ENCODE measurements at regions not wholly inside any gene's neighbourhood (a gene's known extent, or its start where the extent isn't known, plus 50 kb on each side); places are given as distances from the start of the nearest gene placed in this dataset.
A peak's percentile ranks its signal among the peaks of the same experiment; 100 is the strongest.

DNA sequence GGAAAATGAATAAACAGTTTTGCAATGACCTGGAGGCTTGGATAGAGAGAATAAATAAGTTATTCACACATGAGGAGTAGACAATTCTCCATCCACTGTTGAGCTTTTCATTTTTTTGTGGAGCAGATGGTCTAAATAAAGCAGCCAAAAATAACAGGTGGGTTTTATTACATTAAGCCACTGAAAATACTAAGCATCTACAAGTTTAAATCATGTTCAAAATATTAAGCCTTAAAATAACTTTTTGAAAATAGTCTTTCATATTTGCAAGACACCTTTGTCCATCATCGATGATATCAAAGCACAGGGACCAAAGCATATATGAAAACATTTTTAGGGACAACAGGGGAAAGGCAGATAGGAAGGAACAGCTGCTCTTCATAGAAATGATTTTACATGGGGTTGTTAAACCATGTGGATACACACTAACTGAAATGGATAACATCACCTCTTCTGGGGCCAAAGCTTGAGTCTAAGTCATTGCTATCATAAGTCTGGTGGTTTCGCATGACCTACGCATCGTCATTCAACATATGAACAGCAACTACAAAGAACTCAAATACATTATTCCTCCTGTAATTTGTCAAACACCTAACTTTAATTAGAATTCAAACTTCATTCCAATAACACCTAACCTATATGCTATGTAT, 197.6 kb upstream of the CHST9 start:
- H3K4me1 Mint-ChIP-seq (ENCODE audit: low read depth), result no peaks in the 10 kb centered on the region

DNA sequence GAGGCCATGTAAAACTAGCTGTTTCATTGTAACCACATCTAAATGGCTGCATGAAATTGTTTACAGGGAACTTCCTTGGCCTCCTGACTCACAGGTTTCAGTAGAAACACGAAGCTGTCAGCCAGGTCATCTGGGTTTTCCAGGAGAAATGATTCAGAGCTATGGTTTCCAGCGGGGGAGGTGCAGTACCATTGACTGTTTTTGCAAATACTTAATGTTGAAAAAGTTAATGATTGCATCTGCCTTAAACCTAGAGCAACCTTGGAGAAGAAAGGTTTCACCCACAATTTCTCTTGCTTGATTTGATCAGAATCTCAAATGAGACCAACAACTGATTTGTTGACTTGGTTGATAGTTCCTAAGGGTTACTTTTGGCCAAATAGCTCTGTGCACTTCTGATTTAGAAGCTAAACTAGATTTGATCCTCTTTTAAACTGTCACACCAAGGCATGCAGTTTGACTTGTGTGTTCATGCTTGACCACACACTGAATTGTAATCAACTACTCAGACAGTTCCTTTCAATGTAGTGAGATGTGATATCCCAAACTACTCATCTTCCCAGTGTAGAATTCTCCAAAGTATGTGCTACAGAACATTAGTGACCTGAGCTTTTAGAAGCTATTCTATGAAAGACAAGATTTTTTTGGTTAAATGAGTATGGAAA, 193.5 kb upstream of the CHST9 start:
- ATAC-seq (peak; percentile 42), DNase-seq (peak; percentile 37)
- Mint-ChIP-seq H3K4me1 (ENCODE audit: low read depth) (no peaks in the 10 kb centered on the region), H3K36me3 (ENCODE audit: low read depth) (no peaks in the 10 kb centered on the region), H3K27ac (no peak overlapping the region), H3K27me3 (no peaks in the 10 kb centered on the region), H3K4me3 (no peak overlapping the region), H3K9me3 (peaks cover 4% of the 10 kb centered on the region)
- ChIA-PET POLR2A (no interaction called here), CTCF (no interaction called here)
- TF ChIP-seq, protein P1, sequence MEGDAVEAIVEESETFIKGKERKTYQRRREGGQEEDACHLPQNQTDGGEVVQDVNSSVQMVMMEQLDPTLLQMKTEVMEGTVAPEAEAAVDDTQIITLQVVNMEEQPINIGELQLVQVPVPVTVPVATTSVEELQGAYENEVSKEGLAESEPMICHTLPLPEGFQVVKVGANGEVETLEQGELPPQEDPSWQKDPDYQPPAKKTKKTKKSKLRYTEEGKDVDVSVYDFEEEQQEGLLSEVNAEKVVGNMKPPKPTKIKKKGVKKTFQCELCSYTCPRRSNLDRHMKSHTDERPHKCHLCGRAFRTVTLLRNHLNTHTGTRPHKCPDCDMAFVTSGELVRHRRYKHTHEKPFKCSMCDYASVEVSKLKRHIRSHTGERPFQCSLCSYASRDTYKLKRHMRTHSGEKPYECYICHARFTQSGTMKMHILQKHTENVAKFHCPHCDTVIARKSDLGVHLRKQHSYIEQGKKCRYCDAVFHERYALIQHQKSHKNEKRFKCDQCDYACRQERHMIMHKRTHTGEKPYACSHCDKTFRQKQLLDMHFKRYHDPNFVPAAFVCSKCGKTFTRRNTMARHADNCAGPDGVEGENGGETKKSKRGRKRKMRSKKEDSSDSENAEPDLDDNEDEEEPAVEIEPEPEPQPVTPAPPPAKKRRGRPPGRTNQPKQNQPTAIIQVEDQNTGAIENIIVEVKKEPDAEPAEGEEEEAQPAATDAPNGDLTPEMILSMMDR (IDR thresholded peaks at IDR 0.05), result no peak
- intact Hi-C loops (cut with micrococcal nuclease), result no loop called here

More for the DNA sequence above, 197.6 kb upstream of the CHST9 start:
- Mint-ChIP-seq H3K27ac (no peak overlapping the region), H3K27me3 (no peaks in the 10 kb centered on the region), H3K36me3 (ENCODE audit: low read depth) (no peaks in the 10 kb centered on the region), H3K9me3 (peaks cover 7% of the 10 kb centered on the region), H3K4me3 (no peak overlapping the region)
- intact Hi-C loops (cut with micrococcal nuclease), result no loop called here
- CTCF ChIA-PET, result no interaction called here
- DNase-seq, result no peak
- no peak for ATAC-seq
- POLR2A ChIA-PET, result no interaction called here
- TF ChIP-seq, protein P1 (IDR thresholded peaks at IDR 0.05), result no peak

DNA sequence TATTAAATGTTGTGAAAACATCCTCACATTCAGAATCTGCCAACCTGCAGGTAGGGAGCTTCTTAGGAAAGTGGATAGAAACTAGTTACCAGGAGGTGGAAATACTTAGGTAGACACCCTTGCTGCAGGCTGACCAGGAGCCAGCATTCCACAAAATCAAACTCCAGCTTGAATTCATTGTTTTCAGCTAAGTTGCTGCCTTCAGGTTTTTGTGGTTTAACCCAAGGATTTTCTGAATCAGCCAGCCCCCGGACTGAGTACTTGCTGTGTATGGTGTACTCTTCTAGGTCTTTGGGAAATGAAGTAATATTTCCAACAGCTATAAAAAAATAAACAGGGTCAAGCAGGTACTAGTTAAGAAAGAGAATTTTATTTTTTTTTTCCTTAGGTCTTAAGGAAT, 192.1 kb upstream of the CHST9 start:
- Mint-ChIP-seq H3K36me3 (ENCODE audit: low read depth) (no peaks in the 10 kb centered on the region), H3K9me3 (peaks cover 5% of the 10 kb centered on the region), H3K27me3 (no peaks in the 10 kb centered on the region), H3K27ac (no peak overlapping the region), H3K4me1 (ENCODE audit: low read depth) (no peaks in the 10 kb centered on the region), H3K4me3 (no peak overlapping the region)
- ATAC-seq (no peak), DNase-seq (no peak)
- TF ChIP-seq, protein P1 (IDR thresholded peaks at IDR 0.05), result no peak
- CTCF ChIA-PET, result interaction anchor here (0.9 kb wide), 1 partner anchor 10 kb away, joined by 3 read pairs; no protein-coding TSS in a partner anchor
- POLR2A ChIA-PET, result no interaction called here
- intact Hi-C loops (cut with micrococcal nuclease), result no loop called here

DNA sequence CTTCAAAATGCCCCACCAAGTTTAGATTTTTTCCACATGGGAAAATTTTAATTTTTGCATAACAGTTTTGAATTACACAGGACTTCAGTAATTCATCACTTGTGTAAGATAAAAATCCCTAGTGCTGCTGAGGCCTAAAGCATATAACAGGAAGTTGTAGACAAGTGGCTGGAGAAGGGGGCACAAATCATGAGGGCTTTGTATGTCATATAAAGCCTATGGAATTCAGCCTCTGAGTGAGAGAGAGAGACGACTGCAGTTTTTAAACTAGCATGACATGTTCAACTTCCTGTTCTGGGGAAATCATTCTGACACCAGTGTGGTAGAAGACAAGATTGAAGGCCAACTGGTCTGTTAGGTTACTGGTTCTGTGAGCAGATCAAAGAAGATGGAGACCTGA, 187.3 kb upstream of the CHST9 start:
- H3K9me3 Mint-ChIP-seq, result peaks cover 4% of the 10 kb centered on the region
- no peaks in the 10 kb centered on the region for H3K4me1 Mint-ChIP-seq (ENCODE audit: low read depth)
- H3K27me3 Mint-ChIP-seq, result no peaks in the 10 kb centered on the region
- H3K36me3 Mint-ChIP-seq (ENCODE audit: low read depth), result no peaks in the 10 kb centered on the region
- no peak overlapping the region for H3K27ac Mint-ChIP-seq
- TF ChIP-seq, protein P1 (IDR thresholded peaks at IDR 0.05), result no peak
- ChIA-PET POLR2A (no interaction called here), CTCF (no interaction called here)
- H3K4me3 Mint-ChIP-seq, result no peak overlapping the region
- ATAC-seq (no peak), DNase-seq (no peak)
- intact Hi-C loops (cut with micrococcal nuclease), result no loop called here

DNA sequence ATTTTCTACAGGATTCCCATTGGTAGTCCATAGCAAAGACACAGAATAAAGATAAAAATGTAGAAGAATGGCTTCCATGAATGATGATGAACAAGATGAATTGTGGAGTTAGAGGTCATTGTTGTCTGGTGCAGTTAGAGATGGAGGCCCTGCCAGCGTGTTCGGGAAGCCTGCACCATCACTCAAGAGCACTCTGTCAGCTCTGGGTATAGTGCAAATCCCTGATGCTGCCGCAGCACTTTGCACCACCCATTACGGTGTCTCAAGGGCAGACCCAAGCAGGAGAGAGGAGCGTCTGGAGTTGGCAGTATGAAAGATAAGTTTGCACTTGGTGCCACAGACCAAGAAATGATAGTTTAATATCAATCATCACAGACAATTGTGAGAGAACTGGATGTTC, 181.6 kb upstream of the CHST9 start:
- Mint-ChIP-seq H3K36me3 (ENCODE audit: low read depth) (no peaks in the 10 kb centered on the region), H3K4me1 (ENCODE audit: low read depth) (no peaks in the 10 kb centered on the region), H3K27me3 (no peaks in the 10 kb centered on the region), H3K27ac (no peak overlapping the region), H3K9me3 (peaks cover 7% of the 10 kb centered on the region), H3K4me3 (no peak overlapping the region)
- CTCF ChIA-PET, result interaction anchor here (1.3 kb wide), 1 partner anchor 10 kb away, joined by 3 read pairs; no protein-coding TSS in a partner anchor
- TF ChIP-seq, protein P1 (IDR thresholded peaks at IDR 0.05), result no peak
- intact Hi-C loops (cut with micrococcal nuclease), result no loop called here
- POLR2A ChIA-PET, result no interaction called here
- DNase-seq (no peak), ATAC-seq (no peak)

Data from activated CD8-positive, alpha-beta T cell treated with anti-CD3 and anti-CD28 coated beads for 36 hours (primary cell).